ENCODE measurements at regions not wholly inside any gene's neighbourhood (a gene's known extent, or its start where the extent isn't known, plus 50 kb on each side); places are given as distances from the start of the nearest gene placed in this dataset.
"Not testable (repeated sequence)": the region's sequence is repeated elsewhere in the genome, so short reads cannot be mapped to it uniquely, and the experiment has no call there.

- DNase-seq (ENCODE audit: low read depth in 2 of 2): not testable (repeated sequence)
These were observed 85.4 kb upstream of the TMEM170B start for GRCh38 chr6:11452106-11452505.

- no peak for DNase-seq (ENCODE audit: low read depth in 2 of 2)
These were observed 87.5 kb upstream of the TMEM170B start for GRCh38 chr6:11450037-11450436.

GRCh38 chr6:11449408-11449807 lies 88.1 kb upstream of the TMEM170B start:
- no peak for DNase-seq (ENCODE audit: low read depth in 2 of 2)

- no peak for DNase-seq (ENCODE audit: low read depth in 2 of 2)
These were observed 89.5 kb upstream of the TMEM170B start for GRCh38 chr6:11448038-11448437.

GRCh38 chr6:11447265-11447664 lies 90.3 kb upstream of the TMEM170B start:
- DNase-seq (ENCODE audit: low read depth in 2 of 2): no peak

GRCh38 chr6:11445146-11445545 lies 92.4 kb upstream of the TMEM170B start:
- no peak for DNase-seq (ENCODE audit: low read depth in 2 of 2)

- not testable (repeated sequence) for DNase-seq (ENCODE audit: low read depth in 2 of 2)
These were observed 94.4 kb upstream of the TMEM170B start for GRCh38 chr6:11443125-11443524.

GRCh38 chr6:11442495-11442894 lies 95.1 kb upstream of the TMEM170B start:
- DNase-seq (ENCODE audit: low read depth in 2 of 2): no peak

- no peak for DNase-seq (ENCODE audit: low read depth in 2 of 2)
These were observed 97.7 kb upstream of the TMEM170B start for GRCh38 chr6:11439876-11440275.

- DNase-seq (ENCODE audit: low read depth in 2 of 2): no peak
These were observed 98.5 kb upstream of the TMEM170B start for GRCh38 chr6:11439017-11439420.

GRCh38 chr6:11437824-11438459 lies 99.6 kb upstream of the TMEM170B start:
- no peak for DNase-seq (ENCODE audit: low read depth in 2 of 2)

GRCh38 chr6:11436508-11437096 lies 100.9 kb upstream of the TMEM170B start:
- DNase-seq (ENCODE audit: low read depth in 2 of 2): no peak

- DNase-seq (ENCODE audit: low read depth in 2 of 2): no peak
These were observed 102.8 kb upstream of the TMEM170B start for GRCh38 chr6:11434565-11435326.

GRCh38 chr6:11433860-11434259 lies 103.7 kb upstream of the TMEM170B start:
- no peak for DNase-seq (ENCODE audit: low read depth in 2 of 2)

- no peak for DNase-seq (ENCODE audit: low read depth in 2 of 2)
These were observed 104.7 kb upstream of the TMEM170B start for GRCh38 chr6:11432713-11433450.

- no peak for DNase-seq (ENCODE audit: low read depth in 2 of 2)
These were observed 105.5 kb upstream of the TMEM170B start for GRCh38 chr6:11432091-11432490.

- no peak for DNase-seq (ENCODE audit: low read depth in 2 of 2)
These were observed 106.1 kb upstream of the TMEM170B start for GRCh38 chr6:11431455-11431937.

GRCh38 chr6:11430036-11430435 lies 107.5 kb upstream of the TMEM170B start:
- DNase-seq (ENCODE audit: low read depth in 2 of 2): no peak

- DNase-seq (ENCODE audit: low read depth in 2 of 2): no peak
These were observed 108.0 kb upstream of the TMEM170B start for GRCh38 chr6:11429577-11429976.

- DNase-seq (ENCODE audit: low read depth in 2 of 2): no peak
These were observed 108.7 kb upstream of the TMEM170B start for GRCh38 chr6:11428895-11429294.

GRCh38 chr6:11428371-11428770 lies 109.2 kb upstream of the TMEM170B start:
- DNase-seq (ENCODE audit: low read depth in 2 of 2): no peak

GRCh38 chr6:11427723-11428245 lies 109.8 kb upstream of the TMEM170B start:
- no peak for DNase-seq (ENCODE audit: low read depth in 2 of 2)
